ENCODE measurements at regions not wholly inside any gene's neighbourhood (a gene's known extent, or its start where the extent isn't known, plus 50 kb on each side); places are given as distances from the start of the nearest gene placed in this dataset.

- Histone ChIP-seq H3K4me3 (no peak overlapping the region), H3K9me3 (no peaks in the 10 kb centered on the region), H3K4me1 (replicated peaks) (no peaks in the 10 kb centered on the region), H3K27ac (no peak overlapping the region), H3K27me3 (replicated peaks; ENCODE audit: insufficient read depth) (no peaks in the 10 kb centered on the region), H3K36me3 (no peaks in the 10 kb centered on the region)
- TF ChIP-seq POLR2AphosphoS5 (IDR thresholded peaks at IDR 0.05), result no peak
- TF ChIP-seq, protein P1, sequence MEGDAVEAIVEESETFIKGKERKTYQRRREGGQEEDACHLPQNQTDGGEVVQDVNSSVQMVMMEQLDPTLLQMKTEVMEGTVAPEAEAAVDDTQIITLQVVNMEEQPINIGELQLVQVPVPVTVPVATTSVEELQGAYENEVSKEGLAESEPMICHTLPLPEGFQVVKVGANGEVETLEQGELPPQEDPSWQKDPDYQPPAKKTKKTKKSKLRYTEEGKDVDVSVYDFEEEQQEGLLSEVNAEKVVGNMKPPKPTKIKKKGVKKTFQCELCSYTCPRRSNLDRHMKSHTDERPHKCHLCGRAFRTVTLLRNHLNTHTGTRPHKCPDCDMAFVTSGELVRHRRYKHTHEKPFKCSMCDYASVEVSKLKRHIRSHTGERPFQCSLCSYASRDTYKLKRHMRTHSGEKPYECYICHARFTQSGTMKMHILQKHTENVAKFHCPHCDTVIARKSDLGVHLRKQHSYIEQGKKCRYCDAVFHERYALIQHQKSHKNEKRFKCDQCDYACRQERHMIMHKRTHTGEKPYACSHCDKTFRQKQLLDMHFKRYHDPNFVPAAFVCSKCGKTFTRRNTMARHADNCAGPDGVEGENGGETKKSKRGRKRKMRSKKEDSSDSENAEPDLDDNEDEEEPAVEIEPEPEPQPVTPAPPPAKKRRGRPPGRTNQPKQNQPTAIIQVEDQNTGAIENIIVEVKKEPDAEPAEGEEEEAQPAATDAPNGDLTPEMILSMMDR (IDR thresholded peaks at IDR 0.05), result no peak
- TF ChIP-seq POLR2A (IDR thresholded peaks at IDR 0.05), result no peak
- 74% methylated on average over 5 of the region's 5 CpGs for WGBS
- DNase-seq (ENCODE audit: low spot score), result no peak
- intact Hi-C loops (cut with DNase I), result no loop called here
These were observed 50.7 kb upstream of the EDNRB start for GRCh38 chr13:77969299-77969698.

Small RNA genes lying in the stretch of these regions (small RNA-seq; reads per million reads assigned to genes)
- 0 reads per million in 2 donors for gene RNY3P3

All from prostate gland (tissue), 2 donors.